ENCODE measurements at regions not wholly inside any gene's neighbourhood (a gene's known extent, or its start where the extent isn't known, plus 50 kb on each side); places are given as distances from the start of the nearest gene placed in this dataset.

GRCh38 chr16:72679856-72680255 lies 368.1 kb downstream of the ZFHX3 start:
- ChIA-PET CTCF (no interaction called here), POLR2A (no interaction called here), RAD21 (ENCODE audit: low non-redundant PET in 1 of 2, low total read pairs in 2 of 2, uncharacterized antibody in 2 of 2, unreplicated experiment in 2 of 2) (no interaction called here)
- Histone ChIP-seq H3K27me3 (ENCODE audit: insufficient read depth, low read length) (no peaks in the 10 kb centered on the region), H3K79me2 (ENCODE audit: insufficient read depth, low read length) (no peaks in the 10 kb centered on the region), H2AFZ (ENCODE audit: low read depth, low read length, poor library complexity, severe bottlenecking) (no peak overlapping the region), H3K36me3 (ENCODE audit: control insufficient read depth in 1 of 2, insufficient read depth in 2 of 2, low read length in 2 of 2) (no peaks in the 10 kb centered on the region), H3K4me2 (ENCODE audit: low read length) (no peak overlapping the region), H3K9me3 (ENCODE audit: control insufficient read depth in 1 of 2, insufficient read depth in 1 of 2, low read depth in 1 of 2, low read length in 2 of 2) (no peaks in the 10 kb centered on the region), H4K20me1 (ENCODE audit: insufficient read depth) (no peaks in the 10 kb centered on the region), H3K4me3 (replicated peaks in 1 of 2; ENCODE audit: low read depth in 1 of 2, low read length in 2 of 2) (no peak overlapping the region), H3K9ac (ENCODE audit: low read length) (no peak overlapping the region), H3K4me1 (ENCODE audit: control insufficient read depth in 1 of 2, insufficient read depth in 2 of 2, low read length in 2 of 2) (no peaks in the 10 kb centered on the region), H3K9me2 (ENCODE audit: insufficient read depth) (no peaks in the 10 kb centered on the region), H3K27ac (ENCODE audit: low read depth, low read length) (no peak overlapping the region)
- ATAC-seq (no peak), DNase-seq (ENCODE audit: low read depth, low spot score) (no peak)
- intact Hi-C loops (cut with micrococcal nuclease), result no loop called here
- BruUV-seq (replicated peaks), result no TSS peak
- TF ChIP-seq FOSL1 (IDR thresholded peaks at IDR 0.05; ENCODE audit: low read depth), result no peak

- H3K27me3 ChIP-seq (ENCODE audit: insufficient read depth, low read length), result no peaks in the 10 kb centered on the region
- no peak overlapping the region for H2AFZ ChIP-seq (ENCODE audit: low read depth, low read length, poor library complexity, severe bottlenecking)
- no peaks in the 10 kb centered on the region for H3K4me1 ChIP-seq (ENCODE audit: control insufficient read depth in 1 of 2, insufficient read depth in 2 of 2, low read length in 2 of 2)
- ChIA-PET RAD21 (ENCODE audit: low non-redundant PET in 1 of 2, low total read pairs in 2 of 2, uncharacterized antibody in 2 of 2, unreplicated experiment in 2 of 2) (no interaction called here), POLR2A (interaction anchor here (0.7 kb wide), 1 partner anchor 9 kb away, joined by 3 read pairs; no protein-coding TSS in a partner anchor), CTCF (no interaction called here)
- no peak overlapping the region for H3K27ac ChIP-seq (ENCODE audit: low read depth, low read length)
- intact Hi-C loops (cut with micrococcal nuclease), result no loop called here
- H3K9me2 ChIP-seq (ENCODE audit: insufficient read depth), result no peaks in the 10 kb centered on the region
- H3K4me2 ChIP-seq (ENCODE audit: low read length), result no peak overlapping the region
- no peaks in the 10 kb centered on the region for H3K79me2 ChIP-seq (ENCODE audit: insufficient read depth, low read length)
- no peak overlapping the region for H3K4me3 ChIP-seq (replicated peaks in 1 of 2; ENCODE audit: low read depth in 1 of 2, low read length in 2 of 2)
- ATAC-seq (no peak), DNase-seq (ENCODE audit: low read depth, low spot score) (no peak)
- H3K9ac ChIP-seq (ENCODE audit: low read length), result no peak overlapping the region
- no peaks in the 10 kb centered on the region for H4K20me1 ChIP-seq (ENCODE audit: insufficient read depth)
- BruUV-seq (replicated peaks), result no TSS peak
- H3K36me3 ChIP-seq (ENCODE audit: control insufficient read depth in 1 of 2, insufficient read depth in 2 of 2, low read length in 2 of 2), result no peaks in the 10 kb centered on the region
- peaks cover 0 to 3% of the 10 kb centered on the region in 2 experiments; a peak in 1 of 4 replicates for H3K9me3 ChIP-seq (ENCODE audit: control insufficient read depth in 1 of 2, insufficient read depth in 1 of 2, low read depth in 1 of 2, low read length in 2 of 2)
- TF ChIP-seq SP1 (IDR thresholded peaks at IDR 0.05; ENCODE audit: low read depth) (no peak), ATF3 (IDR thresholded peaks at IDR 0.05) (no peak), EZH2phosphoT487 (IDR thresholded peaks at IDR 0.05; ENCODE audit: borderline replicate concordance) (no peak), FOSL1 (IDR thresholded peaks at IDR 0.05; ENCODE audit: low read depth) (no peak), YY1 (IDR thresholded peaks at IDR 0.05; ENCODE audit: extremely low read depth, insufficient replicate concordance, low read depth, low read length) (no peak), POLR2A (IDR thresholded peaks at IDR 0.05; ENCODE audit: borderline replicate concordance, extremely low read depth, insufficient read depth, insufficient read length) (no peak), ZBTB33 (IDR thresholded peaks at IDR 0.05; ENCODE audit: extremely low read depth, insufficient replicate concordance, low read length) (no peak), SIN3A (IDR thresholded peaks at IDR 0.05; ENCODE audit: low read depth) (no peak), SRF (IDR thresholded peaks at IDR 0.05; ENCODE audit: low read depth) (no peak), EGR1 (IDR thresholded peaks at IDR 0.05; ENCODE audit: low read depth) (no peak), EZH2 (IDR thresholded peaks at IDR 0.05) (no peak), ELF1 (IDR thresholded peaks at IDR 0.05; ENCODE audit: borderline replicate concordance, low read depth) (no peak), ZNF274 (IDR thresholded peaks at IDR 0.05; ENCODE audit: low read depth, low read length) (no peak), POLR2AphosphoS5 (IDR thresholded peaks at IDR 0.05; ENCODE audit: low read depth, low read length) (no peak), MAX (IDR thresholded peaks at IDR 0.05) (no peak), JUND (IDR thresholded peaks at IDR 0.05) (no peak), RAD21 (IDR thresholded peaks at IDR 0.05; ENCODE audit: low read depth) (no peak)
Observed at GRCh38 chr16:72677662-72678447, 370.1 kb downstream of the ZFHX3 start.

All from HCT116 (cell line).